K562 (cell line): ENCODE measurements at regions not wholly inside any gene's neighbourhood (a gene's known extent, or its start where the extent isn't known, plus 50 kb on each side); places are given as distances from the start of the nearest gene placed in this dataset.

Experiments
- ATAC-seq: fragments of 200-7000 bp; cut with Tn5 transposase; 3 replicates; pipeline ENCODE4 v1.9.1; 2020; ENCODE audit warnings: moderate library complexity
- BruUV-seq: library from RNA; stranded (reverse); fragments of 400-500 nt; replicated peaks from 2 replicates; lab custom pipeline; 2021; lab: Mats Ljungman, UMichigan
- CTCF ChIA-PET: fragments of 300-600 bp; formaldehyde crosslinking; extraction: SDS; loops from one replicate; lab custom pipeline; 2021; ENCODE audit warnings: low intra/inter-chr PET ratio; lab: Yijun Ruan, JAX
- POLR2A ChIA-PET: fragments of 300-600, 350-650 bp; sonication (Branson Sonifier 250); formaldehyde crosslinking; extraction: SDS; loops from one replicate; lab custom pipeline; 2021; ENCODE audit warnings: antibody characterized with exemption, inconsistent platforms; lab: Yijun Ruan, JAX
- DNase-seq, 4 experiments: peaks; one replicate each; pipeline versions ENCODE4 v3.0.0 to v3.0.0-alpha.2; 2011 to 2018; ENCODE audit warnings: low spot score in 3 of 4, mixed read lengths in 3 of 4; ENCODE audit errors: extremely low read depth in 1 of 4
- FAIRE-seq: peaks from 2 replicates; lab custom pipeline; 2011; peaks lifted over from hg19 to GRCh38; lab: Jason Lieb, UNC
- H2AFZ ChIP-seq: 2 replicates; pipeline ENCODE4 v1.6.0; 2011; ENCODE audit warnings: low read depth, low read length, control low read depth, inconsistent platforms
- H3K27ac ChIP-seq: fragments of 200-600 bp; 3 replicates; pipeline ENCODE4 v1.8.0; 2011; ENCODE audit warnings: low read depth, mild to moderate bottlenecking, control low read depth, inconsistent platforms, low read length, moderate library complexity, mixed read lengths; ENCODE audit errors: extremely low read depth
- H3K27me3 ChIP-seq, 2 experiments: fragments of 300-600 bp in 1 of 2; 2 replicates in 1 of 2; 3 replicates in 1 of 2; pipeline versions ENCODE4 v1.6.0 to v1.8.0; 2011; ENCODE audit warnings: inconsistent platforms in 2 of 2, low read length in 2 of 2, mild to moderate bottlenecking in 1 of 2, mixed read lengths in 1 of 2, moderate library complexity in 1 of 2; ENCODE audit not compliant: control insufficient read depth in 2 of 2, insufficient read depth in 2 of 2
- H3K36me3 ChIP-seq: fragments of 300-600 bp; 3 replicates; pipeline ENCODE4 v1.8.0; 2011; ENCODE audit warnings: mild to moderate bottlenecking, low read length, inconsistent platforms; ENCODE audit not compliant: control insufficient read depth, insufficient read depth
- H3K4me1 ChIP-seq, 2 experiments: fragments of 200-600 bp in 1 of 2; replicated peaks in 1 of 2; 2 replicates in 1 of 2; 3 replicates in 1 of 2; pipeline versions ENCODE4 v1.5.1 to v1.8.0; 2011; ENCODE audit warnings: inconsistent platforms in 2 of 2, low read length in 2 of 2, mild to moderate bottlenecking in 1 of 2, mixed read lengths in 1 of 2, moderate library complexity in 1 of 2; ENCODE audit not compliant: control insufficient read depth in 2 of 2, insufficient read depth in 2 of 2
- H3K4me2 ChIP-seq: 2 replicates; pipeline ENCODE4 v1.6.1; 2011; ENCODE audit warnings: low read length, control low read depth, inconsistent platforms, mixed read lengths; ENCODE audit not compliant: insufficient read depth
- H3K4me3 ChIP-seq: fragments of 200-600 bp; sonication (generic), shearing (Covaris generic); 2 replicates; pipeline ENCODE4 v1.5.1; 2016; ENCODE audit warnings: control low read depth, inconsistent platforms
- H3K79me2 ChIP-seq: fragments of 200-600 bp; 3 replicates; pipeline ENCODE4 v1.8.0; 2011; ENCODE audit warnings: low read length, inconsistent platforms; ENCODE audit not compliant: control insufficient read depth, insufficient read depth
- H3K9ac ChIP-seq, 2 experiments: 2 replicates each; pipeline versions ENCODE4 v1.6.0 to v1.6.1; 2011; ENCODE audit warnings: low read depth in 2 of 2, low read length in 2 of 2, control low read depth in 1 of 2, inconsistent platforms in 1 of 2, mild to moderate bottlenecking in 1 of 2, mixed read lengths in 1 of 2; ENCODE audit not compliant: insufficient read depth in 1 of 2
- H3K9me1 ChIP-seq: one replicate; pipeline ENCODE4 v1.6.0; 2011; ENCODE audit warnings: inconsistent platforms, mild to moderate bottlenecking, low read length, moderate library complexity; ENCODE audit not compliant: control insufficient read depth, insufficient read depth
- H3K9me3 ChIP-seq: replicated peaks from 2 replicates; pipeline ENCODE4 v1.5.1; 2011; ENCODE audit warnings: low read depth, low read length, inconsistent platforms; ENCODE audit not compliant: control insufficient read depth, insufficient read depth
- H4K20me1 ChIP-seq: replicated peaks from 2 replicates; pipeline ENCODE4 v1.6.1; 2011; ENCODE audit warnings: low read length, inconsistent platforms, mixed read lengths; ENCODE audit not compliant: control insufficient read depth, insufficient read depth
- CREBBP ChIP-seq: IDR thresholded peaks from one replicate; pipeline ENCODE4 v1.6.1; 2012; ENCODE audit warnings: low read depth, mild to moderate bottlenecking, control low read depth, inconsistent platforms, low read length
- EGR1 ChIP-seq: fragments of 450-650 bp; conservative IDR thresholded peaks from 2 replicates; pipeline ENCODE4 v1.6.1; 2017; ENCODE audit warnings: mild to moderate bottlenecking
- FOXP1 ChIP-seq: sonication (generic); formaldehyde crosslinking; IDR thresholded peaks from 2 replicates; pipeline ENCODE4 v1.8.0; 2022; ENCODE audit warnings: mild to moderate bottlenecking, missing genetic modification reagents
- MCM2 ChIP-seq: fragments of 450-650 bp; IDR thresholded peaks from 2 replicates; pipeline ENCODE4 v1.6.1; 2017; ENCODE audit warnings: low read depth, mild to moderate bottlenecking
- NEUROD1 ChIP-seq: fragments of 150-350 bp; IDR thresholded peaks from 2 replicates; pipeline ENCODE4 v1.6.1; 2014; ENCODE audit warnings: borderline replicate concordance, low read length, low read depth; ENCODE audit not compliant: partially characterized antibody
- RBM39 ChIP-seq: fragments of 200-400 bp; formaldehyde crosslinking; optimal IDR thresholded peaks from 2 replicates; pipeline ENCODE3; 2018; ENCODE audit warnings: low read depth, low read length
- SMAD3 ChIP-seq: fragments of 450-650 bp; formaldehyde crosslinking; conservative IDR thresholded peaks from 2 replicates; pipeline ENCODE4 v1.4.0; 2020; ENCODE audit warnings: mild to moderate bottlenecking
- TCF7L2 ChIP-seq: fragments of 150-350 bp; IDR thresholded peaks from 2 replicates; pipeline ENCODE4 v1.6.1; 2016; ENCODE audit warnings: low read depth, mild to moderate bottlenecking, low read length, moderate library complexity
- ZNF146 ChIP-seq: IDR thresholded peaks from one replicate; pipeline ENCODE4 v1.6.1; 2018; ENCODE audit warnings: missing compliant biosample characterization; ENCODE audit not compliant: unreplicated experiment
- ZNF431 ChIP-seq: sonication (generic); formaldehyde crosslinking; IDR thresholded peaks from 2 replicates; pipeline ENCODE4 v1.8.0; 2022; ENCODE audit warnings: mild to moderate bottlenecking, missing genetic modification reagents
- ZNF778 ChIP-seq: fragments of 450-650 bp; formaldehyde crosslinking; IDR thresholded peaks from 2 replicates; pipeline ENCODE4 v1.4.0; 2020; ENCODE audit warnings: mild to moderate bottlenecking, moderate library complexity
- WGBS: fragments of 100-300 bp; shearing (Covaris generic); methylation state at CpG from one replicate; pipeline ENCODE4 v1.1.6; 2016; ENCODE audit warnings: low coverage, mixed read lengths; ENCODE audit not compliant: insufficient coverage; ENCODE audit errors: missing lambda C conversion rate; 5-methylcytosine and 5-hydroxymethylcytosine counted together
- in situ Hi-C: fragments of 300-500 bp; cut with MboI; formaldehyde crosslinking; loops from 4 replicates; pipeline ENCODE4 v1.15.0; 2018; ENCODE audit warnings: inconsistent platforms, mixed read lengths
- intact Hi-C: fragments of 100-400 bp; cut with micrococcal nuclease; formaldehyde crosslinking; loops from 2 replicates; pipeline ENCODE4 v1.14.2; 2022
- TF ChIP-seq, protein P1 (sequence below): sonication (generic); formaldehyde crosslinking; IDR thresholded peaks from 2 replicates; pipeline ENCODE4 v1.4.0; 2020; ENCODE audit warnings: mild to moderate bottlenecking, missing genetic modification reagents
- TF ChIP-seq, protein P2 (sequence below): fragments of 450-650 bp; IDR thresholded peaks from 2 replicates; pipeline ENCODE4 v1.6.1; 2016; ENCODE audit warnings: borderline replicate concordance
- TF ChIP-seq, protein P3 (sequence below), 2 experiments: fragments of 150-350 bp in 1 of 2; IDR thresholded peaks; 2 replicates each; pipeline ENCODE4 v1.6.1; 2012 to 2016; ENCODE audit warnings: low read depth in 2 of 2, low read length in 2 of 2, mild to moderate bottlenecking in 1 of 2, moderate library complexity in 1 of 2

DNA sequence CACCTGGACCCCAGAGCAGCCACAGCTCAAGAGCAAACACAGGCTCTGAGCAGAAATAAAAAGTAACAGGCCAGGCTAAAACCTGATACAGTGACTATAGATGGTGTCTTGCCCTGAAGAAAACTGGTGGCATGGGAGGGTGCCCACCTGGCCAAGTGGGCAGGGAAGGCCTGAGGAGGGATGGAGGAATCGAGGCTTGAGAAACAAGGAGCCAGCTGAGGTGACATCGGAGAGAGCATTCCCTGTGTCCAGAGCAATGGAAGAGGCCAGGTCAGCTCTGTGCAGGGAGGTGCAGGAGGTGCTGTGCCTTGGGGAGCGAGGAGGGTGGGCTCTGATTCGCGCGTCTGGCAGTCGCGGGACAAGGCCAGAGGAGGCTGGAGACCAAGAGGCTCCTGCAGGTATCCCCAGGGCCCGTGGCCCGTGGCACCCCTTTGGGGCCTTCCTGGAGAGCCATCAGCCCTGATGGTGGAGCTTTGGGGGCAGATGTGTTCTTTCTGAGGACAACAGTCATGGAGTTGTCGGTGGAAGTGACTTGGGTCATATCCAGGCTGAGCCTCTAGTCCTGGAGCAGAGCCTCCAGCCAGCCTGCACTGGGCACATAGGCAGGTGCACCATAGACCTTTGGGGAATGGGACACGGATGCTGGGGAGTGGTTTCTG is 56.1 kb downstream of the PLXNA1 start (continued):
- TF ChIP-seq, protein P1, sequence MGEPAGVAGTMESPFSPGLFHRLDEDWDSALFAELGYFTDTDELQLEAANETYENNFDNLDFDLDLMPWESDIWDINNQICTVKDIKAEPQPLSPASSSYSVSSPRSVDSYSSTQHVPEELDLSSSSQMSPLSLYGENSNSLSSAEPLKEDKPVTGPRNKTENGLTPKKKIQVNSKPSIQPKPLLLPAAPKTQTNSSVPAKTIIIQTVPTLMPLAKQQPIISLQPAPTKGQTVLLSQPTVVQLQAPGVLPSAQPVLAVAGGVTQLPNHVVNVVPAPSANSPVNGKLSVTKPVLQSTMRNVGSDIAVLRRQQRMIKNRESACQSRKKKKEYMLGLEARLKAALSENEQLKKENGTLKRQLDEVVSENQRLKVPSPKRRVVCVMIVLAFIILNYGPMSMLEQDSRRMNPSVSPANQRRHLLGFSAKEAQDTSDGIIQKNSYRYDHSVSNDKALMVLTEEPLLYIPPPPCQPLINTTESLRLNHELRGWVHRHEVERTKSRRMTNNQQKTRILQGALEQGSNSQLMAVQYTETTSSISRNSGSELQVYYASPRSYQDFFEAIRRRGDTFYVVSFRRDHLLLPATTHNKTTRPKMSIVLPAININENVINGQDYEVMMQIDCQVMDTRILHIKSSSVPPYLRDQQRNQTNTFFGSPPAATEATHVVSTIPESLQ = no peak
- no peak for TF ChIP-seq TCF7L2

DNA sequence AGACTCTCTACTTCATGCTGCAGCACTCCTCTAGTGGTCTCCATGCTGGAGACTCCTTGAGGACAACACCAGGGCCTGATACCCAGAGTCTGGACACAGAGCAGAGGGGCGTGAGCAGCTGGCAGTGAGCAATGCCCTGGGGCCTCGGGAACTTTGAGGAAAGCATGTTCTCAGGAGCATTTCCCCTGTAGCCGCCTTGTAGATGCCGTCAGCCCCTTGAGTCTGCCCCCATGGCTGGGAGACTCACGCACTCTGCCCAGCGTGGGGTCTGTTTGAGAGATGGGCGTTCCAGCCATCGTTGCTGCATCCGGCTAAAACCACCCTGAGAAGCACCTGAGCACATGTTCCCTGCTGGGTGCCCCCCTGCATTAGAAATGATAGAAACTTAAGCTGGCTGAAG is 56.8 kb downstream of the PLXNA1 start:
- Histone ChIP-seq H3K79me2 (no peaks in the 10 kb centered on the region), H3K4me3 (no peak overlapping the region), H3K27ac (no peak overlapping the region), H3K27me3 (peaks cover 2 to 33% of the 10 kb centered on the region in 2 experiments; a peak in 3 of 5 replicates), H2AFZ (no peak overlapping the region), H4K20me1 (peaks cover 5% of the 10 kb centered on the region; the same call in 1 of the 2 replicates), H3K36me3 (no peaks in the 10 kb centered on the region), H3K4me2 (no peak overlapping the region), H3K4me1 (peaks cover 0 to 26% of the 10 kb centered on the region in 2 experiments; a peak in 3 of 5 replicates), H3K9me3 (no peaks in the 10 kb centered on the region), H3K9ac (no peak overlapping the region), H3K9me1 (no peaks in the 10 kb centered on the region)
- DNase-seq (no peak), FAIRE-seq (no peak), ATAC-seq (no peak)
- intact Hi-C loops (no loop called here), in situ Hi-C loops (no loop called here)
- POLR2A ChIA-PET = interaction anchor here (1.1 kb wide), 1 partner anchor 10 kb away, joined by 5 read pairs; no protein-coding TSS in a partner anchor
- 4% methylated on average over 4 of the region's 9 CpGs for WGBS
- BruUV-seq = no TSS peak
- CTCF ChIA-PET = no interaction called here
- TF ChIP-seq FOXP1 (CRISPR knock-in tag) (no peak), ZNF778 (CRISPR knock-in tag) (no peak), MCM2 (no peak), CREBBP (no peak), ZNF431 (CRISPR knock-in tag) (no peak), ZNF146 (CRISPR knock-in tag) (no peak), EGR1 (no peak), SMAD3 (CRISPR knock-in tag) (no peak), NEUROD1 (no peak), RBM39 (no peak)
- TF ChIP-seq, protein P2, sequence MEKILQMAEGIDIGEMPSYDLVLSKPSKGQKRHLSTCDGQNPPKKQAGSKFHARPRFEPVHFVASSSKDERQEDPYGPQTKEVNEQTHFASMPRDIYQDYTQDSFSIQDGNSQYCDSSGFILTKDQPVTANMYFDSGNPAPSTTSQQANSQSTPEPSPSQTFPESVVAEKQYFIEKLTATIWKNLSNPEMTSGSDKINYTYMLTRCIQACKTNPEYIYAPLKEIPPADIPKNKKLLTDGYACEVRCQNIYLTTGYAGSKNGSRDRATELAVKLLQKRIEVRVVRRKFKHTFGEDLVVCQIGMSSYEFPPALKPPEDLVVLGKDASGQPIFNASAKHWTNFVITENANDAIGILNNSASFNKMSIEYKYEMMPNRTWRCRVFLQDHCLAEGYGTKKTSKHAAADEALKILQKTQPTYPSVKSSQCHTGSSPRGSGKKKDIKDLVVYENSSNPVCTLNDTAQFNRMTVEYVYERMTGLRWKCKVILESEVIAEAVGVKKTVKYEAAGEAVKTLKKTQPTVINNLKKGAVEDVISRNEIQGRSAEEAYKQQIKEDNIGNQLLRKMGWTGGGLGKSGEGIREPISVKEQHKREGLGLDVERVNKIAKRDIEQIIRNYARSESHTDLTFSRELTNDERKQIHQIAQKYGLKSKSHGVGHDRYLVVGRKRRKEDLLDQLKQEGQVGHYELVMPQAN = no peak
- TF ChIP-seq, protein P3, sequence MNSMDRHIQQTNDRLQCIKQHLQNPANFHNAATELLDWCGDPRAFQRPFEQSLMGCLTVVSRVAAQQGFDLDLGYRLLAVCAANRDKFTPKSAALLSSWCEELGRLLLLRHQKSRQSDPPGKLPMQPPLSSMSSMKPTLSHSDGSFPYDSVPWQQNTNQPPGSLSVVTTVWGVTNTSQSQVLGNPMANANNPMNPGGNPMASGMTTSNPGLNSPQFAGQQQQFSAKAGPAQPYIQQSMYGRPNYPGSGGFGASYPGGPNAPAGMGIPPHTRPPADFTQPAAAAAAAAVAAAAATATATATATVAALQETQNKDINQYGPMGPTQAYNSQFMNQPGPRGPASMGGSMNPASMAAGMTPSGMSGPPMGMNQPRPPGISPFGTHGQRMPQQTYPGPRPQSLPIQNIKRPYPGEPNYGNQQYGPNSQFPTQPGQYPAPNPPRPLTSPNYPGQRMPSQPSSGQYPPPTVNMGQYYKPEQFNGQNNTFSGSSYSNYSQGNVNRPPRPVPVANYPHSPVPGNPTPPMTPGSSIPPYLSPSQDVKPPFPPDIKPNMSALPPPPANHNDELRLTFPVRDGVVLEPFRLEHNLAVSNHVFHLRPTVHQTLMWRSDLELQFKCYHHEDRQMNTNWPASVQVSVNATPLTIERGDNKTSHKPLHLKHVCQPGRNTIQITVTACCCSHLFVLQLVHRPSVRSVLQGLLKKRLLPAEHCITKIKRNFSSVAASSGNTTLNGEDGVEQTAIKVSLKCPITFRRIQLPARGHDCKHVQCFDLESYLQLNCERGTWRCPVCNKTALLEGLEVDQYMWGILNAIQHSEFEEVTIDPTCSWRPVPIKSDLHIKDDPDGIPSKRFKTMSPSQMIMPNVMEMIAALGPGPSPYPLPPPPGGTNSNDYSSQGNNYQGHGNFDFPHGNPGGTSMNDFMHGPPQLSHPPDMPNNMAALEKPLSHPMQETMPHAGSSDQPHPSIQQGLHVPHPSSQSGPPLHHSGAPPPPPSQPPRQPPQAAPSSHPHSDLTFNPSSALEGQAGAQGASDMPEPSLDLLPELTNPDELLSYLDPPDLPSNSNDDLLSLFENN (IDR thresholded peaks at IDR 0.05; ENCODE audit: low read depth in 2 of 2, low read length in 2 of 2) = no peak
